ENCODE measurements at regions not wholly inside any gene's neighbourhood (a gene's known extent, or its start where the extent isn't known, plus 50 kb on each side); places are given as distances from the start of the nearest gene placed in this dataset.

DNA sequence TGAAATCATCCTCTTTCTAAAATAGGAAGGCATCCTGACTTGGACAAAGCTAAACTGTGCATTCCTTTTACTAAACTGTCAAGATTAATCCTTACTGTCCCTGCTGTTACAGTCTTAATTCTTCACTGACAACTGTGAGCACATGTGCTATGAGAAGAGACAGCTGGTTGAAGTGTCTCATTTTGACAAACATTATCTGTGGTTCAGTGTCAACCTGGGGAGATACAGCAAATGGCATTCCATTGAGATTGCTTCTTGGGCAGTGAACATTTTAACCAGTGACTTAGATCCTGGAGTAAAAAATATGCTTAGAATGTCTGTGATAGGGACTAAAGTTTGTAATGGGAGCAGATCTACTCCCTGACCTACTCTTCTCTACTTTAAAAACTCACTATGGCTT, 552.6 kb upstream of the ATP2B1 start:
- DNase-seq (ENCODE audit: low spot score), result no peak

DNA sequence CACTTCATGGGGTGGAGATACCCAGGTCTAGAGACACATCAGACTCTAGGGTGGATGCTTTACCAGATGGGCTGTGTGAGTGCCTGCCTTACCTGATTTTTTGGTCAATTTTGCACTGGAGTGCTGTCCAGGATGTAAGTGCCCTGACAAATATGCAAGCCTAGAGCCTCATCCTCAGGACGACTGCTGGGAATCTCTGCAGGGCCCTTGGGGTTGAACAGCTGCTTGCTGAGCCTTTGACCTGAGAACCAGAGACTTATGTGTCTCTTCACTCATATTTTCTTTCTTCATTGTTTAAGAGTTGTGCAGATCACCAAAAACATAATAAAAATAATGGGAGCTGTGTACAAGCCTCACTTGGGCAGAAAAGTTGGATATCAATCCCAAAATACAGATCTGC, 551.5 kb upstream of the ATP2B1 start:
- DNase-seq (ENCODE audit: low spot score), result no peak

DNA sequence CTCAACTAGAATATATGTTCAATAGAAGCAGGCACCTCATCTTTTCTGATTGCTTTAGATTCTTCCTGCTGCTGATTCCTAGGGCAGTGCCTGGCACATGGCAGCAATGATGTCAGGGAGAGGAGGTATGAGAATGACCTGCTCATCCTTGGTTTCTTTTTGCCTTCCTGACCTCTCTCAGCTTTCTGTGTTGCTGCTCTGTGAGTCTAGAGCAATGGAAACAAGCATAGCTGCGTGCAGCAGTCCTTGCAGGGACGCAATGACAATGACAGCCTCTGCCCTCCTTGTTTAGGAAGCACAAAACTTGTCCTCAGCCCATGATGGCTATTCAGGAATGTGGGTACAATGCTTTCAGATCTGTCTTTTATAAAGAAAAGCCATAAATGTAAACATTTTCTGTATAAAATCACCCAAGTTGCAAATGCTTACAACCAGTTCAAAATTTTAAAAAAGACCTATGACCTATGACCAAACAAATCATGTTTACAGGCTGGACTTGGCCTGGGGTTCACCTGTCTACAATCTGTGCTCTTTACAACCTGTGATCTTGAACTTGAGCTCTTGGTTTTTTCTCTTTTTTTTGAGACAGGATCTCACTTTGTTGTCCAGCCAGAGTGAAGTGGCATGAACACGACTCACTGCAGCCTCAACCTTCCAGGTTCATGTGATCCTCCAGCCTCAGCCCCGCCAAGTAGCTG, 549.4 kb upstream of the ATP2B1 start:
- DNase-seq (ENCODE audit: low spot score), result no peak

DNA sequence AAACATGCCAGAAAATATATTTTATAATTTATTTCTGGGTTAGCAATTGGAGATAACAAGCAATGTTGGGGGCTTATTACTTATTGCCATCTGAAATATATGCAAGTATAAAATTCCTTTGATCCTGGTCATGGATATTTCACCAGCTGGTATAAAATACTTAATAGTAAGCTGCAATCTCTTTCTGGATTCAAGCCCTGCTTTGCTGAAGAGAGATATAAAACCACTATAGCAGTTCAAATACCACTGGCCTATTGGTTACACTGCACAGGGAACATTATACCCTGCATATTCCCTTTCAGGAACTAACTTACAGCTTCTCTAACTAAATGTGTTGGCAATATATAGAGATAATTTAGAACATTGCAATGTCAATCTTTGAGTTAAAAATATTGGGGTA, 546.2 kb upstream of the ATP2B1 start:
- DNase-seq (ENCODE audit: low spot score), result no peak

DNA sequence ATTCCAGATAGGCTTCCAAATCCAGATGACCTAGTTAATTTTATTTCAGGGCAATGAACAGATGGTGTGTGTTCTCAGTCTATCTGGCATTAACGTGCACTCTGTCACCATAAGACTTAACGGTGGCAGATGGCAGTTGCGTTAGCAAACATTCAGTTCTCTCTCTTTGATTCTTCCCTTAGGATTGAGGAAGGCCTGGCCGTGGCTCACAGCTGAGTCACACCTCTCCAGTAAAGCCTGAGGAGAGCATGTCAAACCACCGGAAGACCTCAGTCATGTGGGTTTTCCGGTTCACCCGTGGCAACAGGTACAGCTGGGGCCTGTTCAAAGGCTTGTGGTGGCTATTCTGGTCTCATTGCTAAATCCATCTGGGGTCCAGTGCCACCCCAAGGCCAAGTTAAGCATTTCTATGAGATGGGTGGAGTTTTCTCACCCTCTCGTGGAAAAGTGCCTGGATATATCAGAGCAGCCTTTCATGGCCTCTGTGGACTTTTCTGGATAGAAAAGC, 545.1 kb upstream of the ATP2B1 start:
- DNase-seq (ENCODE audit: low spot score), result peak; percentile 97

DNA sequence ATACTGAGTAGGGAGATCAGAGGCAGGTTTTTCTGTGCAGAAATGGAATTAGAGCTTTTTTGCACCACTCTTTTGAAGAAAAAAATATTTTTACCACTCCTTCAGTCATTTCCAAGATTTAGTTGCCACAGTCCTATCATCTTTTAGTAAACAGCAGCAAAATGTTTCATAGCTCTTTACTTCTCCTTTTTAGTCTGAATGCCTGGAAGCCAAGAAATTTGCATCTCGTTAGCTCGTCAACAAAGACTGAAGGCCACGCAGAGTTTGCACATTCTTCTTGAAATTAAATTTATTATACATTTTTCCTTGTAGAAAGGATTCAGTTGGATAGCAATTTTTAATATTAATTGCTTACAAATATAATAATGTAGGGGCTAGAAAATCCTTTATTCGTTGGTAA, 544.5 kb upstream of the ATP2B1 start:
- DNase-seq (ENCODE audit: low spot score), result no peak

DNA sequence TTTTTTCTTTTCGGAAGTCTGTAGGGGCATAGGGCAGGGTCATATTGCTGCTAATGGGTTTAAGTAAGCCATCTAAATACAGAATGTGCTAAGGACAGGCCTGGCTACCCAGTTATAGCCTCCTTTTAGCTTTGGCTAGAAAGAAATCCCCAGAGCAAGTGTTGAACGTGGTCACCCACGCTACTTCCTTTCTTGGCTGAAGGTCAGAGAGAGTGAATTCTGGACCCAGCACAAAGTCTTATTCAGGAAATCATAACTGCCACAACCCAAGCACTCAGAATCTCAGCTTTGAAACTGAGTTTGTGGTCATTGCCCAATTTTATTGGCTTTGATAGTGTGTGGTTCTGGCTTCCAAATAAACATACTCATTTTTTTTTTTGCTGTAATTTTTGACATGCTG, 542.1 kb upstream of the ATP2B1 start:
- DNase-seq (ENCODE audit: low spot score), result no peak

DNA sequence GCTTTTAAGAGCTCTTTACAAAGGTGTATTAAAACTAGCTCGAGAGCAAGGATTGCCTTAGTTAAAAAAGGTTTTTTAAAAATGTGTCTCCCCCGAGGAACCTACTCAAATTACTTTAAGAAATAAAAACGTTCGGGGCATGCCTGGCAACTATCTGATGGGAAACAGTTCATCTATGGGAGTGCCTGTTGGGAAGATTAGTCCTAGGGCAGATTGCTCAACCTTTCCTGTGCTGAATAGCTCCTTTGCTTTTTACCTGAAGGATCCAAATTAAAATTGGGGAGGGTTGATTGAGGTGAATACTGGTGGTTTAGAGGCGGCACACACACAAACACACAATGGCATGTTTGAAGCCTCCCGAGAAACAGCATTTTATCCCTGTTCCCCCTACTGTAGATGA, 541.4 kb upstream of the ATP2B1 start:
- DNase-seq (ENCODE audit: low spot score), result no peak

DNA sequence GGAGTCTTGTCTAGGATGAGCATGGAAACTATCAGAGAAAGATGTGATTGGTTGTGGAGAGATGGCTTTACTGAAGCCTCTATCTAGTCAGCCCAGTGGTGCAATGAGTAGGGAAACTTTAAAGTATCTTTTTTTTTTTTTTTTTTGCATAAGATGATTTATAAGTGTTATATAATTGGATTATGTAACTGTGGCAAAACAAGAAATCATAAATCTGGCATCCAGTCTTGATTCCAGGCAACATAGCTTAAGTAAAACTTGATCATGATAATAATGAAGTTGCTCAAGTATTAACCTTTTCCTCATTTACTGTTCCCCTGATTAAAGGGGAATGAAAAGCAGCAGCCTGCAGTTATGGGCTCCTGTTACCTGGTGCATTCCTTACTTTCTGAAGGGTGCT, 538.0 kb upstream of the ATP2B1 start:
- DNase-seq (ENCODE audit: low spot score), result no peak

DNA sequence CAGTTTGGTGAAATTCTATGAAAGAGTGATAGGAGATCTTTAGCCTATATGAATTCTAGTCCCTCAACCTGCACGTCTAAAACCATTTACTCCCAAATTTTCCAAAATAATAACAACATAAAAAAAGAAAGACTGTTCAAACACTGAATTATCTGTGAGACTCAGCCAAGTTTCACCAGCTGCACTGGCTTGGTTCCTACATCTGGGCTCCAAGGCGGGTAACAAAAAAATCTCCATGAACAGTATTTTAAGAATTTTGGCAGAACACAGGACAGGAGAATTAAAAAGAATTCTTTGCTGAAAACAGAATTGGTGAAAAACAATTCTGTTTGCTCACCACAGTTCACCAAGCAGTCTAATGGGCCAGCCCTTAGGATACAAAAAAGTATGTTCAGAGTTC, 536.8 kb upstream of the ATP2B1 start:
- no peak for DNase-seq (ENCODE audit: low spot score)

DNA sequence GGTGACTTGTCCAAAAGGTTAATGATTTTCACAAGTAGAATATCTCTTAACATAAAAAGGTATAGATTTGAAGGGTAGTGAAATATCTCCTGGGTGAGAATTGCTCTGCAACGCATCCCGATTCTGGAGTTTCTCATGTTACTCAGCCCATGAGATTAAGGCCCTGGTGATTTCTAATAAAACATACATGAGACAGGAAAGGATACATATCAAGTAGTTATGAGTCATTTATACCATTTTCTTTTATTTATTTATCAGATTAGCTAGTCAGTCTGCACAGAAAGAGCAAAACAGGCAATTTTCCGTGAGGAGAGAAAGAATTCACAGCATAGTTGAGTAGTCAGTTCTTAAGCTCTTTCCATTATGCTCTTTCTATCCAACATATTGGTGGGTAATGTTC, 535.6 kb upstream of the ATP2B1 start:
- DNase-seq (ENCODE audit: low spot score), result no peak

DNA sequence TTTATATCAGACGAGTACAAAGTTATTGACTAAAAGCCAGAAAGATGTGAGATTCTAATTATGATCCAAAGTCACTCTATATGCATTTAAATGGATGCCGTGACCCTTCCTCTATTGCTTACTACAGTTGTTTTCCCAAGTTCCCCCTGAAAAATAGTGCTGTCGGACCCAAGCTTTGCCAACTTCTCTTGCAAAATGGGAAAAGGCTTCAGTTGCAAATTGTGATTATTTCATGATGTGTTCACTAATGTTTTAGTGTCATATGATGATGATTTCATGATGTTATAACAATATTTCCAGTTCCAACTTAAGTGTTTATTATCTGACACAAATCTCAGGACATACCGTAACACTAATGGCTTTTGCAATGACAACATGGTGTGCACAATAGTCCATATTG, 534.6 kb upstream of the ATP2B1 start:
- no peak for DNase-seq (ENCODE audit: low spot score)

DNA sequence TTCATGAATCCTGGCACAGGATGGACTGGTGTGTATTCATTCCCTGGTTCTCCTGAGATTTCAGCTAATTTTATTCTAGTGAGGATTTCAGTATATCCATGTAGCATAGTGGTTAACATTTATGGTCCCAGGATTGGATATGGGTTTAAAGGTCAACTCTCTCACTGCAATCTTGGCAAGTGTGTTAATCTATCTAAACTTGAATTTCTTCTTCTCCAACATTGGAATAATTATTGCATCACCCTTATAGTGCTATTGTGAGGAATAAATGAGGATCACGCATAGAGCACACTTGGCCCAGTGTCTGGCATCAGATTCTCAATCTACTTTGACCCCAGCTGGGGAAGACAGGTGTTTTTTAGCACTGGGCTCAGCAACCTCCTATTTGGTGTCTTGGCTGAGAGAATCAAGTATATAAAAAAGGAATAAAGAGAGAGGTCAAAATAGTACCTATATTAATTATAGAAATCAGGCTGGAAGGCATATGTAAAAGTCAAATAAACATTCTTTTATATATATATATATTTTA, 531.2 kb upstream of the ATP2B1 start:
- DNase-seq (ENCODE audit: low spot score), result no peak

DNA sequence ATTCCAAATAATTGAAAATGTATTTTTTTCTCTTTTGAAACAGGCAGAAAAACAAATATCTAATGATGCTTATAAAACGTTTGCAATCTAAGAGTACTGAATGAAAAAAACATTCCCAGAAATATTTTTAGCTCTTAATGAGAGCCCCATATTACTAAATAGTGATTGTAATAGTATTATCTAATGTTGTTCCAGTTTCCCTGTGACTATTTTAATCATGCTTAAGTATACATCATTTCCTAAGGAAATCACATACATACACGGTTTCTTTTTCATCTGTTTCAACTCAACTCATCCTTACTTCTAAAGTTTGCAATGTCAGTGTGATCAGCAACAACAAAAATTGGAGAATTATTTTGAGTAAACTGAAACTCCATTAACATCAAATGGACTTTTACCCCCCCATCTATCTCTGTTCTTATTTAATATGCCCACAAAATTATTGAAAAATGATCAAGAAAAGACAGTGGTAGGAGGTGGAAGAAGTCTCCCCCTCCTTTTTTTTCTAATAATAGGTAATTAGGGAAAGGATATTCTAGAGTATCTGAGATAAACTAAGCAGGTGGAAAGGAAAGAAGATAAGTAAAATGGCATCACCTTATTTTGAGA, 530.1 kb upstream of the ATP2B1 start:
- no peak for DNase-seq (ENCODE audit: low spot score)

DNA sequence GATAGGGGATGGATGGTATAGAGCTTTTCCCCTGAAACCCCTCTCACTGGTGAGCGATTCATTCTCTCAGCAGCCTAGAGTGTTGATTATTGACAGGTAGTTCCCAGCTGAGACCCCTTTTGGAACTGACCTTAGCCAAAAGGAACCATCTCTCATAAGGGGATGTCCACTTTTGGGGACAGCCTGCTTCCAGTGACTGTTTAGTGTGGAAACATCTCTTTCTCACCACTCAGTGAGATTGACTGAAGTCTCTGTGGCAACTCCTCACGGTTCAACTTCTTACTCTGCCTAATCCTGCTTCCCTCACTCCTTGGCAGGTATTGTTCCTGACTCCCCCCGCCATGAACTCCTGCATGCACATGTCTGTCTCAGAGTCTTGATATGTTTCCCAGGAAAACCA, 529.2 kb upstream of the ATP2B1 start:
- no peak for DNase-seq (ENCODE audit: low spot score)

DNA sequence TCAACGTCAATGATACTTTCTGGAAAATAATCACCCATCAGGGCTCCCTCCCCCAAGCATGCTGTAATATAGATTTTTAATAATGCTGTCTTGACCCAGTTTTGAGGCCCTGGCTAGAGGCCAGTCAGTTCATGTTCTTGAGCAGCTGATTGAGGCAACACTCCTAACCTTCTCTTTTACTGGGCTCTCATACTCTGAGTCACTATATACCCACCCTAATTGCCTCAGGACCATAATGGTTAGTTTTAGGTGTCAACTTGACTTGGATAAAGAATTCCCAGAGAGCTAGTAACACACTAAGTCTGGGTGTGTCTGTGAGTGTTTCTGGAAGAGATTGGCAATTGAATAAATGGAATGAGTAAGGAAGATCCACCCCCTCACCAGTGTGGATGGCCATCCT, 527.0 kb upstream of the ATP2B1 start:
- DNase-seq (ENCODE audit: low spot score), result no peak

DNA sequence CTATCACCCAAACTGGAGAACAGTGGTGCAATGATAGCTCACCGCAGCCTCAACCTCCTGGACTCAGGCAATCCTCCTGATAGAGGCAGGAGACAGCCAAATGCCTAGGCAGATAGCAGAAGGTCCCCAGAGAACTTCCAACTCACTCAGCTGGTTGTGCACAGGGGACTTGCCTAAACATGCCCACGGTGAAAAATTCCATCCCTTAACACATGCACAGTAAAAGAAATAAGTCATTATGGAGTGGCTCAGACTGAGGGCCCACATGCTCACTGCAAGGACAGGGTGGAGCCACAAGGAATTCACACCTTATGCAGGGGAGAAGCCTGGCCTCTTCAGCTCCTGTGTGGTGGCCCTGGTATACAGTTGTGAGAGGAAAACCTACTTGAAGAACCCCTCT, 525.8 kb upstream of the ATP2B1 start:
- DNase-seq (ENCODE audit: low spot score), result no peak

DNA sequence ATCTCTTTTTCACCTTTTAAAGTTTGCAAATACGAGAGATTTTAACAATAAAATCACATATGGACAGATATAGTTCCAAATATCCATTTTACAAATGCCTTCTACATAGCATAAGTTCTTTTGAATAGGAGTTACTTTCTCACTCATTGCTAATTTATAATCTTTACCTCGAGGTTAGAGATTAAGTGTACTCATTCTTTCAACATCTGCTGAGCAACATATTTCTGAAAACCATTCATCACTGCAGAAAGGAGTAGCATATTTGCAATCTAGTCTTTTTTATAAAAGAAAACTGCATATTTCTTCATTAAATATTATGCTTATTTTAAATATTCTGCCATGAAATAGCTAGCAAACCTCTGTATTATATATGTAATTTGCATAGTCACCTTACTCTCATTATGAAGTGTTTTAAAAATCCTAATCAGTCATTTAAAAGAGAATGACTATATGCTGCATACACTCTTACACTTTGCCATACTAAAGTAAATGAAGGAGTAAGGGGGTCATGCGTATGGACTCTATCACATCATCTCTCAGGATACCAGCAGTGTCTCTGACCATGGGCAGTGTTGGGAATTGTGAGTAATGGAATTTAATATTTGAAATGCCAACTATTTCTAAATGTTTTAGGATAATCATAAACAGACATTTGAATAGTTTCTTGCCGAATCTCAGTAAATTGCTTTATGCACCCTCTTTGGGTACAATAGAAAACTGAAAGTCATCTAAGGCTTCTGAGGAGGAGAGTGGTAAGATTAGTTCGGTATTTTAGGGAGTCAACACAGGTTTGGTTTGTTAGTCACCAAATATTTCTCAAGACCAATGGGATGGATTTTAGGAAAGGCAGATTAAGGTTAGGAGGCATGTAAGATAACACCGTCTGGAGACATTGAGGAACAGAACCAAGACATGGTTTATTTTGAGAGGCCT, 524.8 kb upstream of the ATP2B1 start:
- no peak for DNase-seq (ENCODE audit: low spot score)

DNA sequence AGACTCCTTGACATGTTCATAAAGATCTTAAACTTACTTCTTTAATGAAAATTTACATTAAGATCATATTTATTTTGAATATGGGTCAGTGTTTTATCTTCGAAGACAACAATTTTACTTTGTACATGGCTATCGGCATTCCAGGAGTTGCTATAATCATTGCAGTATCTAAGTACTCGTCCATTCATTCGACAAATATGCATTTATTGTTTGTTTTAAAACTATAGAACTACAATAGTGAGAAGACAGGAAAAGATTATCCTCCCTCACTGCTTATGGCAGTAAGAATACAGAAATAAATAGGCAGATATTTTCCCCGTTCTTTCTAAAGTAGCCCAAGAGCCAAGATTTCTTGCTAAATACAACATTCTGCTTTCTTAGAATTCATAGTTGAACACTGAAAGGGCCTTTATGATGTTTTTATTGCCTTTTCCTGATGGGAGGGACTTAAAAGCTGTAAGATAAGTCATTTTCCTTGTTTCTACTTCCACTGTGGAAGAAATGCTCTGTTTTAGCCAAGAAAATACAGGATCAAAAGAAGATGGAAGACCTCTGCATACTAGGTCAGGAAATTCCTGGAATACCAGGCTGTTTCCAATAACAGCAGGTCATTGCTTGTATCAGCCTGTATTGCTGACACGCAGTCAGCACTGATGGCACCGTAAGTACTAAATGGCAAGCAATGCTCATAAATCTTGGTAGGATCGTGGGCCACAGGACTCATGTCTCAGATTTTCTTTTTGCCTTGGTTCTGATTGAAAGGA, 521.0 kb upstream of the ATP2B1 start:
- peak; percentile 12 for DNase-seq (ENCODE audit: low spot score)

DNA sequence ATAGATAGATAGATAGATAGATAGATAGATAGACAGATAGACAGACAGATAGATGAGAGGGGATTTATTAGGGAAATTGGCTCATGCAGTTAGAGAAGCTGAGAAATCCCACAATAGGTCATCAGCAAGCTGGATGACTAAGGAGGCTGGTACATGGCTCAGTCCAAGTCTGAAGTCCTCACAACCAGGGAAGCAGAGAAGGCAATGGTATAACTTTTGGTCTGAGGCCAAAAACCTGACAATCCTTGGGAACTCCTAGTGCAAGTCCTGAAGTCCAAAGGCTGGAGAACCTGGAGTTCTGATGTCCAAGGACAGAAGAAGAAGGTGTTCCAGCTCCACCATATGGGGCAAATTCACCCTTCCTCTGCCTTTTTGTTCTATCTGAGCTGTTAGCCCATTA, 517.6 kb upstream of the ATP2B1 start:
- DNase-seq (ENCODE audit: low spot score), result no peak

DNA sequence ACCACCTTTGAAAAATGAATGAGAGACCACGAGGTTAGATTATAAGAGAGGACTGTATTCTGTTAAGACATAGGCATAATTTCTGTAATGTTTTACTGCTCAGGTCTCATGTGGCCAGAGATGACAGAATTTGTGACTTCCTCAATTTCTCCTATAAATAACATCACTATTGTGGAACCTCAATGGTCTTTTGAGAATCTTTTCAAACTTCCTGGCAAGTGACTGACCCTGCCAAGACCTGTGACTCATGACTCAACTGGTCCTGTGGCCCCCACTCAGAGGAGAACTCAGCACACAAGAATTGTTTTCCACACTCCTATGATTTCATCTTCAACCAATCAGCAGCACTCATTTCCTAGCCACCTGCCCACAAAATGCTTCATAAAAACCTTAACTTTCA, 508.2 kb upstream of the ATP2B1 start:
- peak; percentile 50 for DNase-seq (ENCODE audit: low spot score)
